ENCODE measurements at regions not wholly inside any gene's neighbourhood (a gene's known extent, or its start where the extent isn't known, plus 50 kb on each side); places are given as distances from the start of the nearest gene placed in this dataset.

GRCh38 chr17:77022766-77023165, 118.0 kb upstream of the SEC14L1 start:
- TF ChIP-seq, protein P1, sequence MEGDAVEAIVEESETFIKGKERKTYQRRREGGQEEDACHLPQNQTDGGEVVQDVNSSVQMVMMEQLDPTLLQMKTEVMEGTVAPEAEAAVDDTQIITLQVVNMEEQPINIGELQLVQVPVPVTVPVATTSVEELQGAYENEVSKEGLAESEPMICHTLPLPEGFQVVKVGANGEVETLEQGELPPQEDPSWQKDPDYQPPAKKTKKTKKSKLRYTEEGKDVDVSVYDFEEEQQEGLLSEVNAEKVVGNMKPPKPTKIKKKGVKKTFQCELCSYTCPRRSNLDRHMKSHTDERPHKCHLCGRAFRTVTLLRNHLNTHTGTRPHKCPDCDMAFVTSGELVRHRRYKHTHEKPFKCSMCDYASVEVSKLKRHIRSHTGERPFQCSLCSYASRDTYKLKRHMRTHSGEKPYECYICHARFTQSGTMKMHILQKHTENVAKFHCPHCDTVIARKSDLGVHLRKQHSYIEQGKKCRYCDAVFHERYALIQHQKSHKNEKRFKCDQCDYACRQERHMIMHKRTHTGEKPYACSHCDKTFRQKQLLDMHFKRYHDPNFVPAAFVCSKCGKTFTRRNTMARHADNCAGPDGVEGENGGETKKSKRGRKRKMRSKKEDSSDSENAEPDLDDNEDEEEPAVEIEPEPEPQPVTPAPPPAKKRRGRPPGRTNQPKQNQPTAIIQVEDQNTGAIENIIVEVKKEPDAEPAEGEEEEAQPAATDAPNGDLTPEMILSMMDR (tag by site-specific recombination; IDR thresholded peaks at IDR 0.05), result no peak
- TF ChIP-seq, protein P2, sequence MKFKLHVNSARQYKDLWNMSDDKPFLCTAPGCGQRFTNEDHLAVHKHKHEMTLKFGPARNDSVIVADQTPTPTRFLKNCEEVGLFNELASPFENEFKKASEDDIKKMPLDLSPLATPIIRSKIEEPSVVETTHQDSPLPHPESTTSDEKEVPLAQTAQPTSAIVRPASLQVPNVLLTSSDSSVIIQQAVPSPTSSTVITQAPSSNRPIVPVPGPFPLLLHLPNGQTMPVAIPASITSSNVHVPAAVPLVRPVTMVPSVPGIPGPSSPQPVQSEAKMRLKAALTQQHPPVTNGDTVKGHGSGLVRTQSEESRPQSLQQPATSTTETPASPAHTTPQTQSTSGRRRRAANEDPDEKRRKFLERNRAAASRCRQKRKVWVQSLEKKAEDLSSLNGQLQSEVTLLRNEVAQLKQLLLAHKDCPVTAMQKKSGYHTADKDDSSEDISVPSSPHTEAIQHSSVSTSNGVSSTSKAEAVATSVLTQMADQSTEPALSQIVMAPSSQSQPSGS (tag by site-specific recombination; IDR thresholded peaks at IDR 0.05; ENCODE audit: low read depth), result no peak
- TF ChIP-seq ZNF24 (tag by site-specific recombination; IDR thresholded peaks at IDR 0.05) (no peak), KLF7 (tag by site-specific recombination; IDR thresholded peaks at IDR 0.05; ENCODE audit: borderline replicate concordance) (no peak), ZNF449 (tag by site-specific recombination; IDR thresholded peaks at IDR 0.05) (no peak), KLF9 (tag by site-specific recombination; IDR thresholded peaks at IDR 0.05; ENCODE audit: low read depth) (no peak), TRIM28 (IDR thresholded peaks at IDR 0.05; ENCODE audit: borderline replicate concordance, low read length) (no peak)

All from HEK293 (cell line).